ENCODE measurements at regions not wholly inside any gene's neighbourhood (a gene's known extent, or its start where the extent isn't known, plus 50 kb on each side); places are given as distances from the start of the nearest gene placed in this dataset.

- TF ChIP-seq CEBPZ (IDR thresholded peaks at IDR 0.05; ENCODE audit: low read depth, low read length) (no peak), RB1 (IDR thresholded peaks at IDR 0.05; ENCODE audit: borderline replicate concordance) (no peak), SUZ12 (IDR thresholded peaks at IDR 0.05; ENCODE audit: unreplicated experiment) (no peak), PAX8 (IDR thresholded peaks at IDR 0.05) (no peak), HDAC2 (IDR thresholded peaks at IDR 0.05) (no peak)
- TF ChIP-seq, protein P1, sequence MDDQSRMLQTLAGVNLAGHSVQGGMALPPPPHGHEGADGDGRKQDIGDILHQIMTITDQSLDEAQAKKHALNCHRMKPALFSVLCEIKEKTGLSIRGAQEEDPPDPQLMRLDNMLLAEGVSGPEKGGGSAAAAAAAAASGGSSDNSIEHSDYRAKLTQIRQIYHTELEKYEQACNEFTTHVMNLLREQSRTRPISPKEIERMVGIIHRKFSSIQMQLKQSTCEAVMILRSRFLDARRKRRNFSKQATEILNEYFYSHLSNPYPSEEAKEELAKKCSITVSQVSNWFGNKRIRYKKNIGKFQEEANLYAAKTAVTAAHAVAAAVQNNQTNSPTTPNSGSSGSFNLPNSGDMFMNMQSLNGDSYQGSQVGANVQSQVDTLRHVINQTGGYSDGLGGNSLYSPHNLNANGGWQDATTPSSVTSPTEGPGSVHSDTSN (IDR thresholded peaks at IDR 0.05; ENCODE audit: insufficient replicate concordance, low read depth, low read length), result no peak
These were observed 246.7 kb downstream of the GRIN2B start (continued) for GRCh38 chr12:13734584-13735152.

- ATAC-seq (no peak), FAIRE-seq (no peak), DNase-seq (ENCODE audit: low read depth, low spot score) (no peak)
- Histone ChIP-seq H4K20me1 (ENCODE audit: control insufficient read depth, insufficient read depth) (no peaks in the 10 kb centered on the region), H3K36me3 (ENCODE audit: control insufficient read depth in 2 of 2, insufficient read depth in 2 of 2, low read length in 1 of 2) (no peaks in the 10 kb centered on the region), H3K4me3 (no peak overlapping the region), H2AFZ (ENCODE audit: control insufficient read depth, low read depth, low read length) (no peak overlapping the region), H3K9ac (ENCODE audit: control insufficient read depth, insufficient read depth, low read length) (no peak overlapping the region), H3K27ac (ENCODE audit: control insufficient read depth, insufficient read depth) (no peak overlapping the region), H3K9me3 (replicated peaks; ENCODE audit: control insufficient read depth, insufficient read depth, low read length) (no peaks in the 10 kb centered on the region), H3K79me2 (ENCODE audit: control insufficient read depth, insufficient read depth, low read length) (no peaks in the 10 kb centered on the region), H3K4me1 (ENCODE audit: control insufficient read depth, insufficient read depth, low read length) (no peaks in the 10 kb centered on the region), H3K27me3 (replicated peaks in 1 of 2; ENCODE audit: control insufficient read depth in 2 of 2, insufficient read depth in 2 of 2, low read length in 1 of 2) (no peaks in the 10 kb centered on the region; a peak in 1 of 4 replicates), H3K4me2 (ENCODE audit: control insufficient read depth, insufficient read depth) (no peak overlapping the region)
- WGBS (ENCODE audit: insufficient coverage, insufficient replicate concordance, low lambda C conversion rate, missing lambda C conversion rate), result 0% methylated on average over 1 of the region's 1 CpG
- RAD21 ChIA-PET (ENCODE audit: unreplicated experiment), result no interaction called here
- in situ Hi-C loops (cut with MboI) (no loop called here), intact Hi-C loops (cut with micrococcal nuclease; ENCODE audit: unreplicated experiment) (no loop called here)
- BruUV-seq (replicated peaks), result no TSS peak
- POLR2A ChIA-PET, result no interaction called here
- CTCF ChIA-PET, result no interaction called here
- no peak for TF ChIP-seq ZZZ3 (IDR thresholded peaks at IDR 0.05; ENCODE audit: control insufficient read depth, insufficient read length, low read depth)
- TF ChIP-seq HDAC2 (IDR thresholded peaks at IDR 0.05), result no peak
- SMC1A ChIA-PET (ENCODE audit: uncharacterized antibody, unreplicated experiment), result interaction anchor here (0.7 kb wide), 1 partner anchor 366 kb away, joined by 3 read pairs; no protein-coding TSS in a partner anchor
These were observed 253.7 kb downstream of the GRIN2B start for GRCh38 chr12:13727707-13728195.

Data from GM12878 (cell line).